HepG2 (cell line): ENCODE measurements at regions not wholly inside any gene's neighbourhood (a gene's known extent, or its start where the extent isn't known, plus 50 kb on each side); places are given as distances from the start of the nearest gene placed in this dataset.

Source experiments
- ATAC-seq: fragments of 200-7000 bp; cut with Tn5 transposase; 3 replicates; pipeline ENCODE4 v1.9.1; 2020; ENCODE audit warnings: mild to moderate bottlenecking, moderate library complexity
- BruUV-seq: library from RNA; stranded (reverse); fragments of 400-500 nt; replicated peaks from 2 replicates; lab custom pipeline; 2021; lab: Mats Ljungman, UMichigan
- CTCF ChIA-PET: fragments of 300-600 bp; formaldehyde crosslinking; extraction: SDS; loops from one replicate; lab custom pipeline; 2021; ENCODE audit warnings: low total read pairs, inconsistent platforms, low intra/inter-chr PET ratio; lab: Yijun Ruan, JAX
- POLR2A ChIA-PET: fragments of 350-600 bp; sonication (Branson Sonifier 250); formaldehyde crosslinking; loops from one replicate; lab custom pipeline; 2020; ENCODE audit warnings: antibody characterized with exemption, inconsistent platforms; lab: Yijun Ruan, JAX
- DNase-seq: peaks from one replicate; pipeline ENCODE4 v3.0.0-alpha.2; 2015; ENCODE audit warnings: low spot score
- FAIRE-seq: peaks from 3 replicates; lab custom pipeline; 2011; peaks lifted over from hg19 to GRCh38; lab: Jason Lieb, UNC
- H2AFZ ChIP-seq: one replicate; pipeline ENCODE4 v1.6.1; 2011; ENCODE audit warnings: low read length, inconsistent platforms
- H3K27ac ChIP-seq: fragments of 300-600 bp; 3 replicates; pipeline ENCODE4 v1.8.0; 2011; ENCODE audit warnings: mixed run types, mild to moderate bottlenecking, mixed read lengths, low read length, inconsistent platforms; ENCODE audit not compliant: insufficient read depth; ENCODE audit errors: extremely low read length
- H3K27me3 ChIP-seq, 2 experiments: fragments of 200-600 bp in 1 of 2; 2 replicates in 1 of 2; 3 replicates in 1 of 2; pipeline versions ENCODE4 v1.6.0 to v1.8.0; 2011; ENCODE audit warnings: low read length in 2 of 2, mild to moderate bottlenecking in 2 of 2, moderate library complexity in 2 of 2, inconsistent platforms in 1 of 2; ENCODE audit not compliant: insufficient read depth in 2 of 2, control insufficient read depth in 1 of 2
- H3K36me3 ChIP-seq, 2 experiments: fragments of 200-600 bp in 1 of 2; replicated peaks in 1 of 2; 2 replicates in 1 of 2; 3 replicates in 1 of 2; pipeline versions ENCODE4 v1.5.1 to v1.8.0; 2011; ENCODE audit warnings: low read length in 2 of 2, inconsistent platforms in 1 of 2; ENCODE audit not compliant: insufficient read depth in 2 of 2, control insufficient read depth in 1 of 2
- H3K4me1 ChIP-seq: 2 replicates; pipeline ENCODE4 v1.5.1; 2012; ENCODE audit warnings: low read length, inconsistent platforms; ENCODE audit not compliant: insufficient read depth
- H3K4me2 ChIP-seq: 2 replicates; pipeline ENCODE4 v1.6.0; 2011; ENCODE audit warnings: low read depth, low read length, inconsistent platforms
- H3K4me3 ChIP-seq, 3 experiments: fragments of 200-600 bp in 1 of 3; sonication (generic), shearing (Covaris generic) in 1 of 3; replicated peaks in 1 of 3; 2 replicates each; pipeline ENCODE4 v1.5.1; 2011 to 2016; ENCODE audit warnings: low read length in 3 of 3, inconsistent platforms in 2 of 3, low read depth in 2 of 3, mild to moderate bottlenecking in 2 of 3, control low read depth in 1 of 3, mixed read lengths in 1 of 3; ENCODE audit not compliant: insufficient read depth in 1 of 3
- H3K79me2 ChIP-seq: one replicate; pipeline ENCODE4 v1.6.1; 2011; ENCODE audit warnings: low read length, inconsistent platforms; ENCODE audit not compliant: insufficient read depth
- H3K9ac ChIP-seq: 2 replicates; pipeline ENCODE4 v1.6.0; 2011; ENCODE audit warnings: mild to moderate bottlenecking, low read depth, low read length, inconsistent platforms; ENCODE audit not compliant: insufficient read depth
- H3K9me3 ChIP-seq: 2 replicates; pipeline ENCODE4 v1.5.1; 2012; ENCODE audit warnings: mild to moderate bottlenecking, low read length
- H4K20me1 ChIP-seq: 2 replicates; pipeline ENCODE4 v1.6.0; 2011; ENCODE audit warnings: inconsistent platforms, mild to moderate bottlenecking, low read length, moderate library complexity; ENCODE audit not compliant: insufficient read depth
- MNT ChIP-seq: fragments of 450-650 bp; IDR thresholded peaks from 2 replicates; pipeline ENCODE4 v1.6.1; 2016
- SIN3A ChIP-seq: IDR thresholded peaks from 2 replicates; pipeline ENCODE4 v1.6.1; 2011; ENCODE audit warnings: low read depth, mild to moderate bottlenecking, control low read depth, low read length, borderline replicate concordance
- ZNF460 ChIP-seq: sonication (generic); formaldehyde crosslinking; IDR thresholded peaks from 2 replicates; pipeline ENCODE4 v1.5.1; 2020; ENCODE audit warnings: missing genetic modification reagents, mild to moderate bottlenecking, borderline replicate concordance
- WGBS: methylation state at CpG from one replicate; pipeline ENCODE4 v1.1.6; 2017; ENCODE audit warnings: low lambda C conversion rate; 5-methylcytosine and 5-hydroxymethylcytosine counted together
- in situ Hi-C: cut with HindIII; loops from 2 replicates; pipeline ENCODE4 v1.10.0; 2017; ENCODE audit warnings: low pct_unique_long_range_greater_than_20kb; ENCODE audit not compliant: extremely low pct_ligation_motif_present
- intact Hi-C: fragments of 100-400 bp; cut with micrococcal nuclease; formaldehyde crosslinking; loops from one replicate; pipeline ENCODE4 v1.10.0; 2022; ENCODE audit not compliant: unreplicated experiment
- TF ChIP-seq, protein P1 (sequence below): sonication (generic); formaldehyde crosslinking; IDR thresholded peaks from 2 replicates; pipeline ENCODE4 v1.8.0; 2022; ENCODE audit warnings: mild to moderate bottlenecking, missing genetic modification reagents, moderate library complexity

DNA sequence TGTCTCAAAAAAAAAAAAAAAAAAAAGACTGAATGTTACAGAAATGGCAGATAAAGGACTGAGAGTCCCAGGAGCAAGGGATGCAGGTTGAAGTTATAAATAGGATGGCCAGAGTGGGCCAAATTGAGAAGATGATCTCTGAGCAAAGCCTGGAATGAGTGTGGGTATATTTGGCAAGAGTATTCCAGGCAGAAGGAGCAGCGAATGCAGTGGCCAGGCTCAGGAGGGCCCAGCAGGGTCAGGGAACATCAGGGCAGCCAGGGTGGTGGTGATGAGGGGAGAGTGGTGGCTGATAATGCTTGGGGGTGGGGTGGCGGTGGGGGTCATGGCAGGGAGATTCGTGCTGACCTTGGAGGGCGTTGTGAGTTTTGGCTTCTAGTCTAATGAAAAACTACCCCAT is 141.3 kb upstream of the AGAP1 start:
- H3K4me2 ChIP-seq = no peak overlapping the region
- no peaks in the 10 kb centered on the region for H3K9me3 ChIP-seq
- H3K27me3 ChIP-seq = peaks cover 2 to 57% of the 10 kb centered on the region in 2 experiments; a peak in 4 of 5 replicates
- TF ChIP-seq SIN3A = no peak
- TF ChIP-seq, protein P1, sequence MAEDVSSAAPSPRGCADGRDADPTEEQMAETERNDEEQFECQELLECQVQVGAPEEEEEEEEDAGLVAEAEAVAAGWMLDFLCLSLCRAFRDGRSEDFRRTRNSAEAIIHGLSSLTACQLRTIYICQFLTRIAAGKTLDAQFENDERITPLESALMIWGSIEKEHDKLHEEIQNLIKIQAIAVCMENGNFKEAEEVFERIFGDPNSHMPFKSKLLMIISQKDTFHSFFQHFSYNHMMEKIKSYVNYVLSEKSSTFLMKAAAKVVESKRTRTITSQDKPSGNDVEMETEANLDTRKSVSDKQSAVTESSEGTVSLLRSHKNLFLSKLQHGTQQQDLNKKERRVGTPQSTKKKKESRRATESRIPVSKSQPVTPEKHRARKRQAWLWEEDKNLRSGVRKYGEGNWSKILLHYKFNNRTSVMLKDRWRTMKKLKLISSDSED (CRISPR knock-in tag) = no peak
- no peak overlapping the region for H2AFZ ChIP-seq
- no peak for DNase-seq
- H3K79me2 ChIP-seq = no peaks in the 10 kb centered on the region
- 2% methylated on average over 4 of the region's 4 CpGs for WGBS
- no peak overlapping the region for H3K4me3 ChIP-seq
- H3K36me3 ChIP-seq = no peaks in the 10 kb centered on the region
- no peaks in the 10 kb centered on the region for H4K20me1 ChIP-seq
- H3K4me1 ChIP-seq = no peaks in the 10 kb centered on the region
- CTCF ChIA-PET = no interaction called here
- H3K9ac ChIP-seq = no peak overlapping the region
- H3K27ac ChIP-seq = no peak overlapping the region
- no peak for FAIRE-seq
- in situ Hi-C loops (no loop called here), intact Hi-C loops (no loop called here)
- POLR2A ChIA-PET = no interaction called here
- no TSS peak for BruUV-seq
- no peak for ATAC-seq

- BruUV-seq = no TSS peak
- Histone ChIP-seq H3K79me2 (no peaks in the 10 kb centered on the region), H3K9me3 (no peaks in the 10 kb centered on the region), H3K4me3 (no peak overlapping the region), H3K4me2 (no peak overlapping the region), H4K20me1 (no peaks in the 10 kb centered on the region), H3K4me1 (no peaks in the 10 kb centered on the region), H3K9ac (no peak overlapping the region), H3K36me3 (no peaks in the 10 kb centered on the region), H3K27me3 (peaks cover 2 to 64% of the 10 kb centered on the region in 2 experiments; a peak in 4 of 5 replicates), H2AFZ (no peak overlapping the region), H3K27ac (no peak overlapping the region)
- ATAC-seq = no peak
- no peak for DNase-seq
- in situ Hi-C loops (no loop called here), intact Hi-C loops (no loop called here)
- WGBS = 60% methylated on average over 13 of the region's 17 CpGs
- ChIA-PET CTCF (no interaction called here), POLR2A (no interaction called here)
- TF ChIP-seq ZNF460 (CRISPR knock-in tag) (no peak), MNT (peak; percentile 27; the same call in 1 of the 2 replicates)
- FAIRE-seq = no peak
Measured at GRCh38 chr2:235357881-235358280, 136.0 kb upstream of the AGAP1 start.
